H9 (cell line): ENCODE measurements at regions not wholly inside any gene's neighbourhood (a gene's known extent, or its start where the extent isn't known, plus 50 kb on each side); places are given as distances from the start of the nearest gene placed in this dataset.
A peak's percentile ranks its signal among the peaks of the same experiment; 100 is the strongest.

Experiments used
- DNase-seq: peaks from one replicate; pipeline ENCODE4 v3.0.0-alpha.2; 2017
- H2AFZ ChIP-seq: one replicate; pipeline ENCODE4 v1.6.1; 2013; ENCODE audit warnings: mild to moderate bottlenecking, low read length, control low read depth, moderate library complexity
- H2AK5ac ChIP-seq: 2 replicates; pipeline ENCODE4 v1.6.1; 2013; ENCODE audit warnings: low read length, control low read depth, mixed read lengths; ENCODE audit not compliant: insufficient read length
- H2BK120ac ChIP-seq: one replicate; pipeline ENCODE4 v1.6.1; 2013; ENCODE audit warnings: low read depth, mild to moderate bottlenecking, low read length, control low read depth, inconsistent platforms; ENCODE audit not compliant: poor library complexity, severe bottlenecking
- H2BK12ac ChIP-seq: 2 replicates; pipeline ENCODE4 v1.6.1; 2013; ENCODE audit warnings: low read length, control low read depth, mixed read lengths, low read depth; ENCODE audit not compliant: insufficient read length
- H2BK15ac ChIP-seq: 2 replicates; pipeline ENCODE4 v1.6.1; 2013; ENCODE audit warnings: low read depth, low read length, control low read depth
- H2BK20ac ChIP-seq: one replicate; pipeline ENCODE4 v1.6.1; 2013; ENCODE audit warnings: low read depth, mild to moderate bottlenecking, low read length, control low read depth, inconsistent platforms; ENCODE audit not compliant: poor library complexity, severe bottlenecking
- H2BK5ac ChIP-seq: 2 replicates; pipeline ENCODE4 v1.6.1; 2013; ENCODE audit warnings: low read length, control low read depth, mixed read lengths; ENCODE audit not compliant: insufficient read length
- H3K14ac ChIP-seq: 2 replicates; pipeline ENCODE4 v1.6.1; 2013; ENCODE audit warnings: low read length, control low read depth; ENCODE audit not compliant: insufficient read depth
- H3K18ac ChIP-seq: 2 replicates; pipeline ENCODE4 v1.6.1; 2013; ENCODE audit warnings: low read depth, mild to moderate bottlenecking, mixed read lengths, low read length, control low read depth; ENCODE audit not compliant: insufficient read length
- H3K23ac ChIP-seq: 2 replicates; pipeline ENCODE4 v1.6.1; 2013; ENCODE audit warnings: low read length, control low read depth, mixed read lengths, low read depth; ENCODE audit not compliant: insufficient read length
- H3K23me2 ChIP-seq: 2 replicates; pipeline ENCODE4 v1.6.1; 2013; ENCODE audit warnings: low read depth, mild to moderate bottlenecking, mixed read lengths, low read length, control low read depth; ENCODE audit not compliant: insufficient read length, poor library complexity, severe bottlenecking
- H3K27ac ChIP-seq: 2 replicates; pipeline ENCODE4 v1.5.1; 2013; ENCODE audit warnings: low read length, control low read depth, mixed read lengths, low read depth; ENCODE audit not compliant: insufficient read length
- H3K27me3 ChIP-seq: 2 replicates; pipeline ENCODE4 v1.6.1; 2013; ENCODE audit warnings: low read length, control low read depth, inconsistent platforms; ENCODE audit not compliant: insufficient read depth
- H3K4ac ChIP-seq: 2 replicates; pipeline ENCODE4 v1.6.1; 2013; ENCODE audit warnings: low read depth, mild to moderate bottlenecking, control low read depth, inconsistent platforms, low read length, moderate library complexity
- H3K4me1 ChIP-seq: 2 replicates; pipeline ENCODE4 v1.6.1; 2013; ENCODE audit warnings: low read length, control low read depth, inconsistent platforms; ENCODE audit not compliant: insufficient read depth
- H3K4me2 ChIP-seq: 2 replicates; pipeline ENCODE4 v1.6.1; 2013; ENCODE audit warnings: low read length, control low read depth, mixed read lengths; ENCODE audit not compliant: insufficient read length, insufficient read depth
- H3K56ac ChIP-seq: 2 replicates; pipeline ENCODE4 v1.6.1; 2013; ENCODE audit warnings: low read depth, mild to moderate bottlenecking, mixed read lengths, low read length, control low read depth; ENCODE audit not compliant: insufficient read length
- H3K79me1 ChIP-seq: 2 replicates; pipeline ENCODE4 v1.6.1; 2013; ENCODE audit warnings: low read depth, mild to moderate bottlenecking, moderate library complexity, low read length, control low read depth, inconsistent platforms; ENCODE audit not compliant: insufficient read depth, poor library complexity, severe bottlenecking
- H3K79me2 ChIP-seq: 2 replicates; pipeline ENCODE4 v1.6.1; 2013; ENCODE audit warnings: low read length, control low read depth, inconsistent platforms; ENCODE audit not compliant: insufficient read depth
- H3K9ac ChIP-seq: 2 replicates; pipeline ENCODE4 v1.6.1; 2013; ENCODE audit warnings: low read length, control low read depth, mixed read lengths; ENCODE audit not compliant: insufficient read length; ENCODE audit errors: extremely low read depth
- H3K9me3 ChIP-seq: one replicate; pipeline ENCODE4 v1.6.1; 2013; ENCODE audit warnings: low read depth, low read length, inconsistent platforms; ENCODE audit not compliant: control insufficient read depth
- H3T11ph ChIP-seq: one replicate; pipeline ENCODE4 v1.6.1; 2013; ENCODE audit warnings: mild to moderate bottlenecking, low read length, control low read depth, inconsistent platforms
- H4K20me1 ChIP-seq: one replicate; pipeline ENCODE4 v1.6.1; 2013; ENCODE audit not compliant: control insufficient read depth, insufficient read length, insufficient read depth
- H4K5ac ChIP-seq: 2 replicates; pipeline ENCODE4 v1.6.1; 2013; ENCODE audit warnings: low read depth, mild to moderate bottlenecking, mixed read lengths, low read length, control low read depth; ENCODE audit not compliant: insufficient read length
- H4K8ac ChIP-seq: replicated peaks from 2 replicates; pipeline ENCODE4 v1.6.1; 2013; ENCODE audit warnings: low read length, control low read depth, mixed read lengths, low read depth; ENCODE audit not compliant: insufficient read length
- H4K91ac ChIP-seq: 2 replicates; pipeline ENCODE4 v1.6.1; 2013; ENCODE audit warnings: low read depth, mild to moderate bottlenecking, moderate library complexity, mixed read lengths, low read length, control low read depth; ENCODE audit not compliant: insufficient read length
- H3K27ac Mint-ChIP-seq, 3 experiments: 2 replicates in 2 of 3; 3 replicates in 1 of 3; pipeline ENCODE4 v1.8.0; 2020 to 2021; ENCODE audit warnings: mixed read lengths in 3 of 3, mild to moderate bottlenecking in 1 of 3, moderate library complexity in 1 of 3
- H3K27me3 Mint-ChIP-seq: 2 replicates; pipeline ENCODE4 v1.8.0; 2021; ENCODE audit warnings: low read depth, mild to moderate bottlenecking, moderate library complexity, mixed read lengths
- H3K36me3 Mint-ChIP-seq, 3 experiments: 2 replicates in 2 of 3; 3 replicates in 1 of 3; pipeline ENCODE4 v1.8.0; 2020 to 2021; ENCODE audit warnings: low read depth in 3 of 3, mixed read lengths in 3 of 3; ENCODE audit not compliant: insufficient read depth in 1 of 3
- H3K4me1 Mint-ChIP-seq, 2 experiments: 2 replicates each; pipeline ENCODE4 v1.8.0; 2020; ENCODE audit warnings: mixed read lengths in 2 of 2
- H3K4me3 Mint-ChIP-seq, 2 experiments: 2 replicates in 1 of 2; 3 replicates in 1 of 2; pipeline ENCODE4 v1.8.0; 2020 to 2021; ENCODE audit warnings: mild to moderate bottlenecking in 2 of 2, mixed read lengths in 2 of 2, moderate library complexity in 1 of 2
- H3K9me3 Mint-ChIP-seq, 2 experiments: 2 replicates in 1 of 2; 3 replicates in 1 of 2; pipeline ENCODE4 v1.8.0; 2020; ENCODE audit warnings: mild to moderate bottlenecking in 2 of 2, mixed read lengths in 2 of 2, moderate library complexity in 1 of 2
- TF ChIP-seq, protein P1 (sequence below): fragments of 200-600 bp; sonication (generic); conservative IDR thresholded peaks from 3 replicates; pipeline ENCODE4 v1.8.0; 2021; ENCODE audit warnings: antibody characterized with exemption, mild to moderate bottlenecking

DNA sequence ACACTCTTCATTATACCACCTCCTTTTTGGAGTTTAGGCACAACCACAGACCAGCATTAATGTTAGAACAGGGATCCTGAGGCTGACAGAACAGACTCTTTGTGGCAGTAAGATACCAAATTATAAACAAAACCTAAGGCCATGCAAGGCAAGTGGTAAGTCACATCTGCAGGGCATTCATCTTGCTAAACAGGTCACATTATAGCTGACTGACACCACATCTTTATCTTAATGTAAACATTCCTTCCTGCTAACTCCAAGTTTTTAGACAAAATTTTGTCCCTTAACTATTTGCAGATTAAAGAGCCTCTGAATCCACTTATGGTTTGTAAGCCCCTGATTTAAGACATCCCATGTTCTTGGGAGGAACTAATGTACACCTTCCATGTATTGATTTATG is 500.6 kb downstream of the PYDC2 start:
- peaks cover 52 to 57% of the 10 kb centered on the region in 2 experiments for H3K4me1 Mint-ChIP-seq
- H3K27me3 Mint-ChIP-seq: no peaks in the 10 kb centered on the region
- H4K5ac ChIP-seq: no peak overlapping the region
- no peak for DNase-seq
- TF ChIP-seq, protein P1, sequence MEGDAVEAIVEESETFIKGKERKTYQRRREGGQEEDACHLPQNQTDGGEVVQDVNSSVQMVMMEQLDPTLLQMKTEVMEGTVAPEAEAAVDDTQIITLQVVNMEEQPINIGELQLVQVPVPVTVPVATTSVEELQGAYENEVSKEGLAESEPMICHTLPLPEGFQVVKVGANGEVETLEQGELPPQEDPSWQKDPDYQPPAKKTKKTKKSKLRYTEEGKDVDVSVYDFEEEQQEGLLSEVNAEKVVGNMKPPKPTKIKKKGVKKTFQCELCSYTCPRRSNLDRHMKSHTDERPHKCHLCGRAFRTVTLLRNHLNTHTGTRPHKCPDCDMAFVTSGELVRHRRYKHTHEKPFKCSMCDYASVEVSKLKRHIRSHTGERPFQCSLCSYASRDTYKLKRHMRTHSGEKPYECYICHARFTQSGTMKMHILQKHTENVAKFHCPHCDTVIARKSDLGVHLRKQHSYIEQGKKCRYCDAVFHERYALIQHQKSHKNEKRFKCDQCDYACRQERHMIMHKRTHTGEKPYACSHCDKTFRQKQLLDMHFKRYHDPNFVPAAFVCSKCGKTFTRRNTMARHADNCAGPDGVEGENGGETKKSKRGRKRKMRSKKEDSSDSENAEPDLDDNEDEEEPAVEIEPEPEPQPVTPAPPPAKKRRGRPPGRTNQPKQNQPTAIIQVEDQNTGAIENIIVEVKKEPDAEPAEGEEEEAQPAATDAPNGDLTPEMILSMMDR: no peak
- peak overlapping the region; percentile 57 to 85 (median 79); a peak in 6 of 7 replicates for H3K27ac Mint-ChIP-seq
- H3K36me3 Mint-ChIP-seq: 0 out of 7 replicates have a peak, but pooled peaks cover 0 to 2% (median 0%) of the 10 kb centered on the region in 3 experiments
- no peak overlapping the region for H3K14ac ChIP-seq
- no peak overlapping the region for H3K9ac ChIP-seq
- no peak overlapping the region for H3T11ph ChIP-seq
- H3K79me1 ChIP-seq: no peaks in the 10 kb centered on the region
- H3K27ac ChIP-seq: no peak overlapping the region
- no peak overlapping the region for H4K91ac ChIP-seq
- H4K8ac ChIP-seq: no peak overlapping the region
- H3K18ac ChIP-seq: no peak overlapping the region
- H3K79me2 ChIP-seq: no peaks in the 10 kb centered on the region
- no peak overlapping the region for H2AFZ ChIP-seq
- no peak overlapping the region for H3K4me2 ChIP-seq
- no peaks in the 10 kb centered on the region for H4K20me1 ChIP-seq
- H3K4me1 ChIP-seq: peaks cover 16% of the 10 kb centered on the region
- H3K9me3 ChIP-seq: no peaks in the 10 kb centered on the region
- no peak overlapping the region for H2BK15ac ChIP-seq
- H3K56ac ChIP-seq: no peak overlapping the region
- H2BK5ac ChIP-seq: no peak overlapping the region
- H3K4me3 Mint-ChIP-seq: no peak overlapping the region
- no peak overlapping the region for H3K23ac ChIP-seq
- no peak overlapping the region for H2AK5ac ChIP-seq
- H2BK12ac ChIP-seq: no peak overlapping the region
- H3K27me3 ChIP-seq: no peaks in the 10 kb centered on the region
- H2BK20ac ChIP-seq: no peak overlapping the region
- no peak overlapping the region for H3K4ac ChIP-seq
- no peaks in the 10 kb centered on the region for H3K9me3 Mint-ChIP-seq
- H3K23me2 ChIP-seq: no peaks in the 10 kb centered on the region
- no peak overlapping the region for H2BK120ac ChIP-seq
